HCT116 (cell line): ENCODE measurements at regions not wholly inside any gene's neighbourhood (a gene's known extent, or its start where the extent isn't known, plus 50 kb on each side); places are given as distances from the start of the nearest gene placed in this dataset.

Experiments used
- ATAC-seq: fragments of 200-7000 bp; cut with Tn5 transposase; 2 replicates; pipeline ENCODE4 v1.9.1; 2020; ENCODE audit warnings: mild to moderate bottlenecking, moderate library complexity
- BruUV-seq: library from RNA; stranded (reverse); fragments of 400-500 nt; replicated peaks from 2 replicates; lab custom pipeline; 2021; lab: Mats Ljungman, UMichigan
- CTCF ChIA-PET: fragments of 300-600 bp; sonication (Branson Sonifier 250); formaldehyde crosslinking; loops from one replicate; lab custom pipeline; 2021; ENCODE audit warnings: antibody characterized with exemption; lab: Charles Lee
- POLR2A ChIA-PET: fragments of 300-600, 350-600 bp; sonication (Branson Sonifier 250); formaldehyde crosslinking; loops from one replicate; lab custom pipeline; 2021; ENCODE audit warnings: antibody characterized with exemption; lab: Charles Lee
- RAD21 ChIA-PET, 2 experiments: fragments of 300-600 bp; sonication (Branson Sonifier 250); formaldehyde crosslinking; loops; one replicate each; lab custom pipeline; 2023; ENCODE audit warnings: low total read pairs in 2 of 2; ENCODE audit not compliant: uncharacterized antibody in 2 of 2, unreplicated experiment in 2 of 2, low non-redundant PET in 1 of 2; lab: Charles Lee
- DNase-seq: peaks from one replicate; pipeline ENCODE4 v3.0.0-alpha.2; 2010; ENCODE audit warnings: low read depth, low spot score
- H2AFZ ChIP-seq: fragments of 200-600 bp; shearing (Covaris generic), sonication (generic); 2 replicates; pipeline ENCODE4 v1.6.1; 2017; ENCODE audit warnings: low read depth, mixed run types, mixed read lengths, antibody characterized with exemption, low read length; ENCODE audit not compliant: poor library complexity, severe bottlenecking
- H3K27ac ChIP-seq: 2 replicates; pipeline ENCODE4 v1.5.1; 2012; ENCODE audit warnings: low read depth, low read length
- H3K27me3 ChIP-seq: fragments of 200-600 bp; sonication (generic); 2 replicates; pipeline ENCODE4 v1.6.1; 2016; ENCODE audit warnings: mixed run types, low read length, mixed read lengths; ENCODE audit not compliant: insufficient read depth
- H3K36me3 ChIP-seq, 2 experiments: fragments of 200-500 bp in 1 of 2; fragments of 200-600 bp in 1 of 2; sonication (Bioruptor generic) in 1 of 2; sonication (generic) in 1 of 2; 2 replicates each; pipeline versions ENCODE4 v1.5.1 to v1.6.1; 2014 to 2016; ENCODE audit warnings: low read length in 2 of 2, inconsistent platforms in 1 of 2, mixed read lengths in 1 of 2, mixed run types in 1 of 2; ENCODE audit not compliant: insufficient read depth in 2 of 2, control insufficient read depth in 1 of 2
- H3K4me1 ChIP-seq, 2 experiments: fragments of 200-600 bp in 1 of 2; sonication (generic) in 1 of 2; 2 replicates each; pipeline versions ENCODE4 v1.5.1 to v1.6.1; 2012 to 2017; ENCODE audit warnings: low read length in 2 of 2, inconsistent platforms in 1 of 2, mild to moderate bottlenecking in 1 of 2, mixed read lengths in 1 of 2, mixed run types in 1 of 2, moderate library complexity in 1 of 2; ENCODE audit not compliant: insufficient read depth in 2 of 2, control insufficient read depth in 1 of 2
- H3K4me2 ChIP-seq: fragments of 200-600 bp; sonication (generic); 2 replicates; pipeline ENCODE4 v1.6.1; 2017; ENCODE audit warnings: mixed run types, low read length, mixed read lengths
- H3K4me3 ChIP-seq, 2 experiments: fragments of 200-600 bp in 1 of 2; sonication (generic) in 1 of 2; replicated peaks in 1 of 2; 2 replicates each; pipeline ENCODE4 v1.5.1; 2011 to 2016; ENCODE audit warnings: low read length in 2 of 2, control low read depth in 1 of 2, low read depth in 1 of 2, mild to moderate bottlenecking in 1 of 2, mixed read lengths in 1 of 2, mixed run types in 1 of 2
- H3K79me2 ChIP-seq: fragments of 200-600 bp; sonication (generic); 2 replicates; pipeline ENCODE4 v1.6.1; 2017; ENCODE audit warnings: mild to moderate bottlenecking, mixed run types, low read length, moderate library complexity, mixed read lengths; ENCODE audit not compliant: insufficient read depth
- H3K9ac ChIP-seq: fragments of 200-600 bp; sonication (generic); 2 replicates; pipeline ENCODE4 v1.6.1; 2016; ENCODE audit warnings: low read length, mixed read lengths
- H3K9me2 ChIP-seq: fragments of 200-600 bp; sonication (generic), shearing (Covaris generic); 2 replicates; pipeline ENCODE4 v1.6.1; 2017; ENCODE audit warnings: mixed run types, mild to moderate bottlenecking, moderate library complexity; ENCODE audit not compliant: insufficient read depth
- H3K9me3 ChIP-seq, 2 experiments: fragments of 200-500 bp in 1 of 2; fragments of 200-600 bp in 1 of 2; sonication (Bioruptor generic) in 1 of 2; sonication (generic) in 1 of 2; 2 replicates each; pipeline ENCODE4 v1.6.1; 2014 to 2017; ENCODE audit warnings: low read length in 2 of 2, mixed read lengths in 2 of 2, inconsistent platforms in 1 of 2, low read depth in 1 of 2, mild to moderate bottlenecking in 1 of 2, mixed run types in 1 of 2, moderate library complexity in 1 of 2; ENCODE audit not compliant: control insufficient read depth in 1 of 2, insufficient read depth in 1 of 2
- H4K20me1 ChIP-seq: fragments of 200-600 bp; sonication (generic), shearing (Covaris generic); 2 replicates; pipeline ENCODE4 v1.6.1; 2017; ENCODE audit warnings: mixed run types, mild to moderate bottlenecking, moderate library complexity; ENCODE audit not compliant: insufficient read depth
- CBX3 ChIP-seq: IDR thresholded peaks from 2 replicates; pipeline ENCODE4 v1.6.1; 2012; ENCODE audit warnings: low read depth
- CEBPB ChIP-seq: IDR thresholded peaks from 2 replicates; pipeline ENCODE4 v1.6.1; 2012; ENCODE audit warnings: low read depth
- ELF1 ChIP-seq: IDR thresholded peaks from 2 replicates; pipeline ENCODE4 v1.6.1; 2012; ENCODE audit warnings: low read depth, borderline replicate concordance
- EZH2phosphoT487 ChIP-seq: fragments of 200-600 bp; IDR thresholded peaks from 2 replicates; pipeline ENCODE4 v1.6.1; 2018; ENCODE audit warnings: antibody characterized with exemption, borderline replicate concordance
- POLR2A ChIP-seq: IDR thresholded peaks from 2 replicates; pipeline ENCODE4 v1.7.0; 2011; ENCODE audit warnings: borderline replicate concordance; ENCODE audit not compliant: insufficient read depth, insufficient read length; ENCODE audit errors: extremely low read depth
- RAD21 ChIP-seq: IDR thresholded peaks from 2 replicates; pipeline ENCODE4 v1.6.1; 2012; ENCODE audit warnings: low read depth, mild to moderate bottlenecking
- SIN3A ChIP-seq: IDR thresholded peaks from 2 replicates; pipeline ENCODE4 v1.6.1; 2012; ENCODE audit warnings: low read depth
- SRF ChIP-seq: IDR thresholded peaks from 2 replicates; pipeline ENCODE4 v1.6.1; 2012; ENCODE audit warnings: low read depth
- TCF7L2 ChIP-seq: IDR thresholded peaks from 2 replicates; pipeline ENCODE4 v1.7.0; 2011; ENCODE audit warnings: borderline replicate concordance, inconsistent platforms; ENCODE audit not compliant: insufficient read depth, insufficient read length; ENCODE audit errors: extremely low read depth
- YY1 ChIP-seq: IDR thresholded peaks from 2 replicates; pipeline ENCODE4 v1.6.1; 2011; ENCODE audit warnings: low read length, low read depth, moderate library complexity, mild to moderate bottlenecking; ENCODE audit not compliant: insufficient replicate concordance; ENCODE audit errors: extremely low read depth
- ZFX ChIP-seq: fragments of 450-650 bp; IDR thresholded peaks from 2 replicates; pipeline ENCODE4 v1.6.1; 2017
- ZNF274 ChIP-seq: fragments of 200-500 bp; sonication (Bioruptor generic); IDR thresholded peaks from 2 replicates; pipeline ENCODE4 v1.6.1; 2014; ENCODE audit warnings: mild to moderate bottlenecking, low read depth, low read length, inconsistent platforms
- intact Hi-C: fragments of 100-400 bp; cut with micrococcal nuclease; formaldehyde crosslinking; loops from 2 replicates; pipeline ENCODE4 v1.10.0; 2022
- TF ChIP-seq, protein P1 (sequence below): IDR thresholded peaks from 2 replicates; pipeline ENCODE4 v1.6.1; 2012; ENCODE audit warnings: low read depth
- TF ChIP-seq, protein P2 (sequence below): IDR thresholded peaks from 2 replicates; pipeline ENCODE4 v1.6.1; 2011; ENCODE audit warnings: mild to moderate bottlenecking, low read length, moderate library complexity; ENCODE audit not compliant: insufficient replicate concordance; ENCODE audit errors: extremely low read depth
- TF ChIP-seq, protein P3 (sequence below), 3 experiments: fragments of 200-600 bp in 1 of 3; sonication (generic) in 1 of 3; IDR thresholded peaks in 2 of 3; conservative IDR thresholded peaks in 1 of 3; 2 replicates each; pipeline ENCODE4 v1.5.1; 2012 to 2017; ENCODE audit warnings: low read depth in 2 of 3, low read length in 2 of 3, antibody characterized with exemption in 1 of 3, borderline replicate concordance in 1 of 3, control low read depth in 1 of 3, mild to moderate bottlenecking in 1 of 3, mixed read lengths in 1 of 3, mixed run types in 1 of 3, moderate library complexity in 1 of 3; ENCODE audit not compliant: insufficient read depth in 1 of 3
- TF ChIP-seq, protein P4 (sequence below): IDR thresholded peaks from 2 replicates; pipeline ENCODE4 v1.6.1; 2012
- TF ChIP-seq, protein P5 (sequence below): IDR thresholded peaks from 2 replicates; pipeline ENCODE4 v1.6.1; 2012

DNA sequence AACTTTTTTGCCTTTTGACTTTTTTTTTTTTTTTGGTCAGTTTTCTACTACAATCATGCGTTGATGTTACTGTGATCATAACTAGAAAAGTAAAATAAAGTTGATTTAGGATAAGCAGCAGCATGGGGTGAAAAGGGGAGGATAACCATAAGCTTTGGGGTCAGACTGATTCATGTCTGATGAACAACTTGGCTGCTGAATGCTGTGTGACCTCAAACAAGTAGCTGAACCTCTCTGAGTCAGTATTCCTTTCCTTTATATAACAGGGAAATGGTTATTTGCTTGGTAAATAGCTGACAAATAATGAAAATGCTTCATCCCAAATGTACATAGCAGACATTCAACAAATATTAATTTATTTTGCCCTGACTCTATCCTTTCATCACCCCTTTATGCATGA is 413.0 kb downstream of the VRK1 start:
- ChIA-PET RAD21 (no interaction called here), CTCF (no interaction called here), POLR2A (no interaction called here)
- intact Hi-C loops = no loop called here
- Histone ChIP-seq H3K4me2 (no peak overlapping the region), H3K27ac (no peak overlapping the region), H2AFZ (no peak overlapping the region), H3K27me3 (no peaks in the 10 kb centered on the region), H3K9me3 (no peaks in the 10 kb centered on the region), H3K9me2 (no peaks in the 10 kb centered on the region), H3K36me3 (no peaks in the 10 kb centered on the region), H3K79me2 (no peaks in the 10 kb centered on the region), H3K4me1 (no peaks in the 10 kb centered on the region), H3K4me3 (no peak overlapping the region), H4K20me1 (no peaks in the 10 kb centered on the region), H3K9ac (no peak overlapping the region)
- no TSS peak for BruUV-seq
- ATAC-seq (no peak), DNase-seq (no peak)
- TF ChIP-seq TCF7L2 = no peak
- TF ChIP-seq YY1 = no peak
- TF ChIP-seq ELF1 = no peak
- no peak for TF ChIP-seq ZFX
- TF ChIP-seq ZNF274 = no peak
- no peak for TF ChIP-seq SIN3A
- TF ChIP-seq RAD21 = no peak
- TF ChIP-seq, protein P1, sequence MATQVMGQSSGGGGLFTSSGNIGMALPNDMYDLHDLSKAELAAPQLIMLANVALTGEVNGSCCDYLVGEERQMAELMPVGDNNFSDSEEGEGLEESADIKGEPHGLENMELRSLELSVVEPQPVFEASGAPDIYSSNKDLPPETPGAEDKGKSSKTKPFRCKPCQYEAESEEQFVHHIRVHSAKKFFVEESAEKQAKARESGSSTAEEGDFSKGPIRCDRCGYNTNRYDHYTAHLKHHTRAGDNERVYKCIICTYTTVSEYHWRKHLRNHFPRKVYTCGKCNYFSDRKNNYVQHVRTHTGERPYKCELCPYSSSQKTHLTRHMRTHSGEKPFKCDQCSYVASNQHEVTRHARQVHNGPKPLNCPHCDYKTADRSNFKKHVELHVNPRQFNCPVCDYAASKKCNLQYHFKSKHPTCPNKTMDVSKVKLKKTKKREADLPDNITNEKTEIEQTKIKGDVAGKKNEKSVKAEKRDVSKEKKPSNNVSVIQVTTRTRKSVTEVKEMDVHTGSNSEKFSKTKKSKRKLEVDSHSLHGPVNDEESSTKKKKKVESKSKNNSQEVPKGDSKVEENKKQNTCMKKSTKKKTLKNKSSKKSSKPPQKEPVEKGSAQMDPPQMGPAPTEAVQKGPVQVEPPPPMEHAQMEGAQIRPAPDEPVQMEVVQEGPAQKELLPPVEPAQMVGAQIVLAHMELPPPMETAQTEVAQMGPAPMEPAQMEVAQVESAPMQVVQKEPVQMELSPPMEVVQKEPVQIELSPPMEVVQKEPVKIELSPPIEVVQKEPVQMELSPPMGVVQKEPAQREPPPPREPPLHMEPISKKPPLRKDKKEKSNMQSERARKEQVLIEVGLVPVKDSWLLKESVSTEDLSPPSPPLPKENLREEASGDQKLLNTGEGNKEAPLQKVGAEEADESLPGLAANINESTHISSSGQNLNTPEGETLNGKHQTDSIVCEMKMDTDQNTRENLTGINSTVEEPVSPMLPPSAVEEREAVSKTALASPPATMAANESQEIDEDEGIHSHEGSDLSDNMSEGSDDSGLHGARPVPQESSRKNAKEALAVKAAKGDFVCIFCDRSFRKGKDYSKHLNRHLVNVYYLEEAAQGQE = no peak
- no peak for TF ChIP-seq EZH2phosphoT487
- TF ChIP-seq, protein P2, sequence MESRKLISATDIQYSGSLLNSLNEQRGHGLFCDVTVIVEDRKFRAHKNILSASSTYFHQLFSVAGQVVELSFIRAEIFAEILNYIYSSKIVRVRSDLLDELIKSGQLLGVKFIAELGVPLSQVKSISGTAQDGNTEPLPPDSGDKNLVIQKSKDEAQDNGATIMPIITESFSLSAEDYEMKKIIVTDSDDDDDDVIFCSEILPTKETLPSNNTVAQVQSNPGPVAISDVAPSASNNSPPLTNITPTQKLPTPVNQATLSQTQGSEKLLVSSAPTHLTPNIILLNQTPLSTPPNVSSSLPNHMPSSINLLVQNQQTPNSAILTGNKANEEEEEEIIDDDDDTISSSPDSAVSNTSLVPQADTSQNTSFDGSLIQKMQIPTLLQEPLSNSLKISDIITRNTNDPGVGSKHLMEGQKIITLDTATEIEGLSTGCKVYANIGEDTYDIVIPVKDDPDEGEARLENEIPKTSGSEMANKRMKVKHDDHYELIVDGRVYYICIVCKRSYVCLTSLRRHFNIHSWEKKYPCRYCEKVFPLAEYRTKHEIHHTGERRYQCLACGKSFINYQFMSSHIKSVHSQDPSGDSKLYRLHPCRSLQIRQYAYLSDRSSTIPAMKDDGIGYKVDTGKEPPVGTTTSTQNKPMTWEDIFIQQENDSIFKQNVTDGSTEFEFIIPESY = no peak
- TF ChIP-seq, protein P3, sequence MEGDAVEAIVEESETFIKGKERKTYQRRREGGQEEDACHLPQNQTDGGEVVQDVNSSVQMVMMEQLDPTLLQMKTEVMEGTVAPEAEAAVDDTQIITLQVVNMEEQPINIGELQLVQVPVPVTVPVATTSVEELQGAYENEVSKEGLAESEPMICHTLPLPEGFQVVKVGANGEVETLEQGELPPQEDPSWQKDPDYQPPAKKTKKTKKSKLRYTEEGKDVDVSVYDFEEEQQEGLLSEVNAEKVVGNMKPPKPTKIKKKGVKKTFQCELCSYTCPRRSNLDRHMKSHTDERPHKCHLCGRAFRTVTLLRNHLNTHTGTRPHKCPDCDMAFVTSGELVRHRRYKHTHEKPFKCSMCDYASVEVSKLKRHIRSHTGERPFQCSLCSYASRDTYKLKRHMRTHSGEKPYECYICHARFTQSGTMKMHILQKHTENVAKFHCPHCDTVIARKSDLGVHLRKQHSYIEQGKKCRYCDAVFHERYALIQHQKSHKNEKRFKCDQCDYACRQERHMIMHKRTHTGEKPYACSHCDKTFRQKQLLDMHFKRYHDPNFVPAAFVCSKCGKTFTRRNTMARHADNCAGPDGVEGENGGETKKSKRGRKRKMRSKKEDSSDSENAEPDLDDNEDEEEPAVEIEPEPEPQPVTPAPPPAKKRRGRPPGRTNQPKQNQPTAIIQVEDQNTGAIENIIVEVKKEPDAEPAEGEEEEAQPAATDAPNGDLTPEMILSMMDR (IDR thresholded peaks at IDR 0.05 in 2 of 3, conservative IDR thresholded peaks at IDR 0.05 in 1 of 3; ENCODE audit: borderline replicate concordance in 1 of 3, insufficient read depth in 1 of 3, low read depth in 2 of 3, low read length in 2 of 3) = no peak
- no peak for TF ChIP-seq CEBPB
- no peak for TF ChIP-seq CBX3
- TF ChIP-seq SRF = no peak
- TF ChIP-seq, protein P4, sequence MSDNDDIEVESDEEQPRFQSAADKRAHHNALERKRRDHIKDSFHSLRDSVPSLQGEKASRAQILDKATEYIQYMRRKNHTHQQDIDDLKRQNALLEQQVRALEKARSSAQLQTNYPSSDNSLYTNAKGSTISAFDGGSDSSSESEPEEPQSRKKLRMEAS = no peak
- TF ChIP-seq, protein P5, sequence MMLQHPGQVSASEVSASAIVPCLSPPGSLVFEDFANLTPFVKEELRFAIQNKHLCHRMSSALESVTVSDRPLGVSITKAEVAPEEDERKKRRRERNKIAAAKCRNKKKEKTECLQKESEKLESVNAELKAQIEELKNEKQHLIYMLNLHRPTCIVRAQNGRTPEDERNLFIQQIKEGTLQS = no peak
- TF ChIP-seq POLR2A = no peak
